DOHH2 (cell line): ENCODE measurements at regions not wholly inside any gene's neighbourhood (a gene's known extent, or its start where the extent isn't known, plus 50 kb on each side); places are given as distances from the start of the nearest gene placed in this dataset.

Experiments
- H3F3A ChIP-seq: fragments of 200-600 bp; sonication (generic), shearing (Covaris generic); 2 replicates; pipeline ENCODE4 v1.6.0; 2016; ENCODE audit warnings: antibody characterized with exemption, mild to moderate bottlenecking; ENCODE audit not compliant: control insufficient read depth, insufficient read depth
- H3K27ac ChIP-seq: fragments of 200-600 bp; sonication (generic); 2 replicates; pipeline ENCODE4 v1.5.1; 2014; ENCODE audit warnings: low read depth, mild to moderate bottlenecking, low read length, moderate library complexity
- H3K27me3 ChIP-seq: fragments of 200-600 bp; sonication (generic); 2 replicates; pipeline ENCODE4 v1.6.1; 2014; ENCODE audit warnings: mild to moderate bottlenecking, low read length, mixed read lengths; ENCODE audit not compliant: control insufficient read depth
- H3K36me3 ChIP-seq: fragments of 200-600 bp; sonication (generic); 2 replicates; pipeline ENCODE4 v1.6.1; 2014; ENCODE audit warnings: mild to moderate bottlenecking, low read length, moderate library complexity, mixed read lengths; ENCODE audit not compliant: control insufficient read depth
- H3K4me1 ChIP-seq: fragments of 200-600 bp; sonication (generic); 2 replicates; pipeline ENCODE4 v1.6.1; 2014; ENCODE audit warnings: mild to moderate bottlenecking, low read length, mixed read lengths; ENCODE audit not compliant: control insufficient read depth
- H3K4me2 ChIP-seq: fragments of 200-600 bp; sonication (generic); 2 replicates; pipeline ENCODE4 v1.6.0; 2014; ENCODE audit warnings: mild to moderate bottlenecking, low read length, moderate library complexity
- H3K4me3 ChIP-seq: fragments of 200-600 bp; sonication (generic); 2 replicates; pipeline ENCODE4 v1.5.1; 2014; ENCODE audit warnings: mild to moderate bottlenecking, low read length, mixed read lengths
- H3K79me2 ChIP-seq: fragments of 200-600 bp; sonication (generic); 2 replicates; pipeline ENCODE4 v1.6.1; 2014; ENCODE audit warnings: mild to moderate bottlenecking, low read length, mixed read lengths; ENCODE audit not compliant: control insufficient read depth
- H3K9me2 ChIP-seq: fragments of 200-600 bp; sonication (generic); replicated peaks from 2 replicates; pipeline ENCODE4 v1.6.1; 2014; ENCODE audit warnings: mild to moderate bottlenecking, low read length, mixed read lengths; ENCODE audit not compliant: control insufficient read depth
- H3K9me3 ChIP-seq: fragments of 200-600 bp; sonication (generic); 2 replicates; pipeline ENCODE4 v1.6.1; 2014; ENCODE audit warnings: antibody characterized with exemption, low read length, mixed read lengths; ENCODE audit not compliant: control insufficient read depth, insufficient read depth
- H4K20me1 ChIP-seq: fragments of 200-600 bp; sonication (generic); 2 replicates; pipeline ENCODE4 v1.6.0; 2014; ENCODE audit warnings: low read depth, mild to moderate bottlenecking, antibody characterized with exemption, low read length, moderate library complexity; ENCODE audit not compliant: control insufficient read depth, insufficient read depth
- CTCF ChIP-seq: fragments of 200-600 bp; sonication (generic); IDR thresholded peaks from one replicate; pipeline ENCODE4 v1.5.1; 2014; ENCODE audit warnings: antibody characterized with exemption, mild to moderate bottlenecking, low read depth, low read length; ENCODE audit not compliant: poor library complexity, severe bottlenecking
- EZH2phosphoT487 ChIP-seq: fragments of 200-600 bp; sonication (generic); IDR thresholded peaks from 2 replicates; pipeline ENCODE4 v1.6.1; 2017; ENCODE audit warnings: borderline replicate concordance, mild to moderate bottlenecking, antibody characterized with exemption, low read length, moderate library complexity, mixed read lengths

- Histone ChIP-seq H3K79me2 (no peaks in the 10 kb centered on the region), H3K36me3 (no peaks in the 10 kb centered on the region), H3K4me1 (no peaks in the 10 kb centered on the region), H3K9me3 (no peaks in the 10 kb centered on the region), H3K27me3 (peaks cover 12% of the 10 kb centered on the region), H4K20me1 (no peaks in the 10 kb centered on the region), H3K9me2 (no peaks in the 10 kb centered on the region), H3F3A (no peaks in the 10 kb centered on the region), H3K27ac (no peak overlapping the region), H3K4me2 (no peak overlapping the region), H3K4me3 (no peak overlapping the region)
- no peak for TF ChIP-seq CTCF
Measured at GRCh38 chr20:57803508-57804005, 93.7 kb upstream of the PMEPA1 start.

- H3K36me3 ChIP-seq: no peaks in the 10 kb centered on the region
- H3K27ac ChIP-seq: no peak overlapping the region
- H3K79me2 ChIP-seq: no peaks in the 10 kb centered on the region
- TF ChIP-seq CTCF (no peak), EZH2phosphoT487 (no peak)
- no peaks in the 10 kb centered on the region for H3K9me3 ChIP-seq
- H4K20me1 ChIP-seq: no peaks in the 10 kb centered on the region
- H3K4me3 ChIP-seq: no peak overlapping the region
- H3K9me2 ChIP-seq: no peaks in the 10 kb centered on the region
- H3K4me2 ChIP-seq: no peak overlapping the region
- H3F3A ChIP-seq: no peaks in the 10 kb centered on the region
- H3K27me3 ChIP-seq: peaks cover 15% of the 10 kb centered on the region
- H3K4me1 ChIP-seq: no peaks in the 10 kb centered on the region
Measured at GRCh38 chr20:57802765-57803507, 93.1 kb upstream of the PMEPA1 start.

GRCh38 chr20:57801581-57801980, 91.8 kb upstream of the PMEPA1 start:
- Histone ChIP-seq H3K4me2 (no peak overlapping the region), H3K4me3 (no peak overlapping the region), H3F3A (no peaks in the 10 kb centered on the region), H3K9me2 (no peaks in the 10 kb centered on the region), H3K79me2 (no peaks in the 10 kb centered on the region), H3K27me3 (peaks cover 11% of the 10 kb centered on the region), H3K9me3 (no peaks in the 10 kb centered on the region), H3K4me1 (no peaks in the 10 kb centered on the region), H3K27ac (no peak overlapping the region), H3K36me3 (no peaks in the 10 kb centered on the region), H4K20me1 (no peaks in the 10 kb centered on the region)
- TF ChIP-seq CTCF (no peak), EZH2phosphoT487 (no peak)
